Femur (tissue), 1 donor: ENCODE measurements at regions not wholly inside any gene's neighbourhood (a gene's known extent, or its start where the extent isn't known, plus 50 kb on each side); places are given as distances from the start of the nearest gene placed in this dataset.
"Not testable (repeated sequence)": the region's sequence is repeated elsewhere in the genome, so short reads cannot be mapped to it uniquely, and the experiment has no call there.

Source experiments
- DNase-seq: peaks from one replicate; pipeline ENCODE4 v3.0.0-alpha.2; 2017

GRCh38 chr7:39825401-39825980, 124.6 kb upstream of the CDK13 start:
- DNase-seq, result no peak

DNA sequence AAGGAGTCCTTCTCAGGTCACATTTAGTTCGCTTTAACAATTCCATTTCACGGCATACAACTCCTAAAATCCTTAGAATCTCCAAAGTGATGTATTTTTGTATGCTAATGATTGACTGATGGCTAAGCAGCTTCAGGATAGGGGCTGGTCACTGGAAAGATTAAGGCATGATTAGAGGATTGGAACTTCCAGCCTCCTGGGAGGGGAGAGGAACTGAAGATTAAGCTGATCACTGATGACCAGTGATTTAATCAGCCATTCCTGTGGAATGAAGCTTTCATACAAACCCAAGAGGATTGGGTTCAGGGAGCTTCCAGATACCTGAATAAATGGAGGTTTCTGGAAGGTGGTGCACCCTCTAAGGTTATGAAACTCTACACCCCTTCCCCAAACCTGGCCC, 123.9 kb upstream of the CDK13 start:
- no peak for DNase-seq

- no peak for DNase-seq
These were observed 122.5 kb upstream of the CDK13 start for GRCh38 chr7:39827571-39827970.

- no peak for DNase-seq
These were observed 121.0 kb upstream of the CDK13 start for GRCh38 chr7:39829028-39829427.

DNA sequence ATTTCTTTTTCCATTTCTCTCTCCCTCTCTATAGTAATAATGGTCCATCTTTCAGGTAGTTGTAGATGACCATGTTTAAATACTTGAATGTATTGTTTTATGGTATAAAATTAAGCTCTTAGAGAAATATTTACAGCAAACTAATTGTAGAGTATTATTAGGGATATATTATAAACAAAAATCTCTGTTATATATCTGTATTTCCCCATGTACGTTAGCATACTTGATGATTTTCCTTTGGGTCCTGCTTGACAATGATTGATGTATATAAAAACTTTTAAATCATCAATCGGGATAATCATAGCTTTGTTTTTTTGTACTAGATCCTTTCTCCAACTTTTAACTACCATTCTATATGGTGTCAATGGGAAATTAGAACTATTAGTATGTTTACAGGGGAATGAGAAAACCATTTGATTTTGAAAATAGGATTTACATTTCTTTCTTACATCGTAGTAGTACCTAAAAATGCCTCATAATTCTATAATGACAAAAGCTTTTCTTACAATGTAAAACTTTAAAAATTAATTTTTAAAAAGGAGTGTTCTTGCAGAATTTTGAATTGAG, 117.5 kb upstream of the CDK13 start:
- no peak for DNase-seq

DNA sequence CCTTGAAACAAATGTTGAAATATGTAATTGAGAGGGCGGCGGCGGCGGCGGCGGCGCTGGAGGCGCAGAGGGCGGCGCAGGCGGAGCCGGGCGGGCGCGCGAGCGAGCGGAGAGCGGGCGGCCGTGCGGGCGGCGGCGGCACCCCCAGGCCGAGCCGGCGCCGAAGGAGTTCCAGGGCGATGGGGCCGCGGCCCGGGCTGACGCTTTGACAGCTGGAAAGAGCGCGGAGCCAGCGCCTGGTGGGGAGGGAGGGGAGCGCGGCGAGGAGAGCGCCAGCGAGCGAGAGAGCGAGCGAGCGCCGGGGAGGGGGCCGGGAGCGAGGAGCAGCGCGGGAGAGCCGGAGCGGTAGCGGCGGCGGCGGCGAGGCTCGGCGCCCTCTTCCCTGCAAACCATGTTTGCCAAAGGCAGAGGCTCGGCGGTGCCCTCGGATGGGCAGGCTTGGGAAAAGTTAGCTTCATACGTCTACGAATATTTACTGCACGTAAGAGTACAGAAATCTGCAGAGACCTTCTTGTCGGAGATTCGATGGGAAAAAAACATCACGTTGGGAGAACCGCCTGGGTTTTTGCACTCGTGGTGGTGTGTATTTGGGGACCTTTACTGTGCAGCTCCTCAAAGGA, 116.8 kb upstream of the CDK13 start:
- DNase-seq, result peak; percentile 69

DNA sequence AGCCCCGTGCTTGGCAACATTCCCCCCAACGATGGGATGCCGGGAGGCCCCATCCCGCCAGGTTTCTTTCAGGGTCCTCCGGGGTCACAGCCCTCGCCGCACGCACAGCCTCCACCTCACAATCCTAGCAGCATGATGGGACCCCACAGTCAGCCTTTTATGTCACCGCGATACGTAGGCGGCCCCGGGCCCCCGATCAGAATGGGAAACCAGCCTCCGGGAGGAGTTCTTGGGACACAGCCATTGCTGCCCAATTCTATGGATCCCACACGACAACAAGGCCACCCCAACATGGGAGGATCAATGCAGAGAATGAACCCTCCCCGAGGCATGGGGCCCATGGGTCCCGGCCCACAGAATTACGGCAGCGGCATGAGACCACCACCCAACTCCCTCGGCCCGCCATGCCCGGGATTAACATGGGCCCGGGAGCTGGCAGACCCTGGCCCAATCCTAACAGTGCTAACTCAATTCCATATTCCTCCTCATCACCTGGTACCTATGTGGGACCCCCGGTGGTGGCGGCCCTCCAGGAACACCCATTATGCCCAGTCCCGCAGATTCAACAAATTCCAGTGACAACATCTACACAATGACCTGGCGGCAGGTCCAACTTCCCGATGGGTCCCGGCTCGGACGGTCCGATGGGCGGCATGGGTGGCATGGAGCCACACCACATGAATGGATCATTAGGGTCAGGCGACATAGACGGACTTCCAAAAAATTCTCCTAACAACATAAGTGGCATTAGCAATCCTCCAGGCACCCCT, 116.0 kb upstream of the CDK13 start:
- DNase-seq, result not testable (repeated sequence)

DNA sequence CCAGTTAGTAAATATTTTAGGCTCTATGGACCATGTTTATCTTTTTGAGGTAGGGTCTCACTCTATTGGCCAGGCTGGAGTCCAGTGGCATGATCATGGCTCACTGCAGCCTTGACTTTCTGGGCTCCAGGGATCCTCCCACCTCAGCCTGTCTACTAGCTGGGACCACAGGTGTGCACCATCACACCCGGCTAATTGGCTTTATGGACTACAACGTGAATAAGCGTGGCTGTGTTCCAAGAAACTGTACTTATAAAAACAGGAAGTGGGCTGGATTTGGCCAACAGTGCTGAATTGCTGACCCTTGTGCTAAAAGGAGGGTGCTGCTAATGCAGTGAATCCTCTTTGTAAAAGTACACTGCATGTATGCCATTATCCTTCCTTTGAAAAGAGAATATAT, 111.7 kb upstream of the CDK13 start:
- no peak for DNase-seq

GRCh38 chr7:39845006-39845405, 105.0 kb upstream of the CDK13 start:
- DNase-seq, result no peak

DNA sequence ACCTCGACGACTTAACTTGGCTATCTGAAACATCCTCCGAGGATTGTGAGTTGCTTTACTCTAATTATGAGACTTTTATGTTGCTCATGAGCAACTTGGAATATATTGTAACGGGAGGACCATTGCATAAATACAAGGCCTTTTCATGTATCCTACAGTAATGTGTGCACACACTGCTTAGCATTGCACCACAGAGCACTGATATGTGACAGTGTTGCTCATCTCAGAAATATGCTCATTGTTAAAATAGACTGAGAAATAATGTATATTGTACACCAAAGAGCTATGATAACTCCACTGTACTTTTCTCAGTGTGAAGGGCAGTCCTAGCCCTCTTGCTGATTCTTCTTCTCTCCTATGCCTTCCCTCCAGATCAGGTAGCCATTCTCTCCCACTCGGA, 102.8 kb upstream of the CDK13 start:
- no peak for DNase-seq

GRCh38 chr7:39851466-39852045, 98.5 kb upstream of the CDK13 start:
- DNase-seq, result no peak

DNA sequence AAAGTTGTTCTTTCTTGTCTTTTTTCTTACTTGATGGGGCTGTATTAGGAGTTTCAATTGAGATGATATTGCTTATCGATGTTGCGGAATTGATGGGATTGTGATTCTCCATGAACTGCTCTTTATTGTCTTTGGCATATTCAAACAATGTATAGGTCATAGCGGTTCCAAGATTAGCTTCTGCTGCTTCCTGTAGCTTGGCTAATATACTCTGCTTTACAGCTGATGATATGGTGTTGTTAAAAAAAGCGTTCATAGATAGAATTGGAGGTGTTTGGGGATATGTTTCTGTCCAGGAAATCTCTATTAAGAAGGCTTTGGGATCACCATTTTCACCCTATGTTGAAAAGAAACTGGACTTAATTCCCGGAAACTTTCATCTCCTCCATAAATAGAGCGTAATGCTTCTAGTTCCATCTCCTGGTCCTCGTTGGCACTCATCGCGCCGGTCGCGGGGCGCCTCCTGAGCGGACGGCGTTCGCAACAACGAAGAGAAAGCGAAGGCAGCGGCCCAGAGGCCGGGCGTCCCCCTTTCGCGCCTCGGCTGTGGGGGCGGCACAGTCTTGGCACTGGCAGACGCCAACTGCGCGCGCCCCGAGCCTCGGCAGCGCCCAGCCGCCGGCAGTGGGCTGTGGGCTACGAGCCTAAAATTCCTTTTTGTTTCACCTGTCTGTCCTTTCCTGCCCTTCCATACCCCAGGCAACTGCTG, 95.3 kb upstream of the CDK13 start:
- not testable (repeated sequence) for DNase-seq

DNA sequence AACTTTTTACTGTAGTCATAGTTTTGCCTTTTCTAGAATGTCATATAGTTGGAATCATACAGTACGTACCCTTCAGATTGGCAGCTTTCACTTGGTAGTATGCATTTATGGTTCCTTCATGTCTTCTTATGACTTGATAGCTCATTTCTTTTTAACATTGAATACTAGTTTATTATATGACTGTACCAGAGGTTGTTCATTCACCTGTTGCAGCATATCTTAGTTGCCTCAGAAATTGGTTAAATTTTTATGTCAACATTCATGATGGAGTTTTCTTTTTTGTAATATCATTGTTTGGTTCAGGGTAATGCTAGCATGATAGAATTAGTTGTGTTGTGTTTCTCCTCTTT, 94.8 kb upstream of the CDK13 start:
- no peak for DNase-seq

GRCh38 chr7:39863675-39864322, 86.3 kb upstream of the CDK13 start:
- not testable (repeated sequence) for DNase-seq

- not testable (repeated sequence) for DNase-seq
These were observed 80.1 kb upstream of the CDK13 start for GRCh38 chr7:39869888-39870522.

DNA sequence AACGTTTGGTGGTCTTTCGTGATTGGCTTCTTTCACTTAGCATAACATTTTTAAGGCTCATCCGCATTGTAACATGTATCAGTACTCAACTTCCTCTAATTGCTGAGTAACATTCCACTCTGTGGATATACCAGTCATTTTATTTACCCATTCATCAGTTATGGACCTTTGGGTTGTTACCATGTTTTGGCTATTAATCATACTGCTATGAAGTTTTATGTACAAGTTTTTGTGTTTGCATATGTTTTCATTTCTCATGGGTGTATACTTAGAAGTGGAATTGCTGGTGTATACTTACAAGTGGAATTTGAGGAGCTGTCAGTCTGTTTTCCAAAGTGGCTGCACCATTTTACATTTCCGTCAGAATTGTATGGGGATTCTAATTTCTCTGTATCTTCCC, 78.4 kb upstream of the CDK13 start:
- DNase-seq, result not testable (repeated sequence)

DNA sequence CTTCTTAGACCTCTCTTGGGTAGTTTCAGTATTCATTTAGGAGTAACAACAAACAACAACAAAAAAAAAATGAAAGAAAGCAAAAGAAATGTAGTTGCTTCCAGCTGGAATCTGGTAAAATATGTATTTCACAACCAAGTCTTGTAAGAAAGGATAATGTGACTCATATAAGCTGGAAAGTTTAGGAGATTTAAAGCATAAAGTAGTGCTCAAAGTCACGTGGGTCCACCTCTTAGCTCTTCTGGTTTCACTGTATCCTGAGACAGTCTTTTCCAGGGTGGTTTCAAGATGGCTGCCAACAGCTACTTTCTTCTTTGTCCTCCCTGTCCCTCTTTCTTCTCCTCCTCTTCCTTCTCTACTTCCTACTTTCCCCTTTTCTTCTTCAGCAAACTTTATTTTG, 69.5 kb upstream of the CDK13 start:
- no peak for DNase-seq

DNA sequence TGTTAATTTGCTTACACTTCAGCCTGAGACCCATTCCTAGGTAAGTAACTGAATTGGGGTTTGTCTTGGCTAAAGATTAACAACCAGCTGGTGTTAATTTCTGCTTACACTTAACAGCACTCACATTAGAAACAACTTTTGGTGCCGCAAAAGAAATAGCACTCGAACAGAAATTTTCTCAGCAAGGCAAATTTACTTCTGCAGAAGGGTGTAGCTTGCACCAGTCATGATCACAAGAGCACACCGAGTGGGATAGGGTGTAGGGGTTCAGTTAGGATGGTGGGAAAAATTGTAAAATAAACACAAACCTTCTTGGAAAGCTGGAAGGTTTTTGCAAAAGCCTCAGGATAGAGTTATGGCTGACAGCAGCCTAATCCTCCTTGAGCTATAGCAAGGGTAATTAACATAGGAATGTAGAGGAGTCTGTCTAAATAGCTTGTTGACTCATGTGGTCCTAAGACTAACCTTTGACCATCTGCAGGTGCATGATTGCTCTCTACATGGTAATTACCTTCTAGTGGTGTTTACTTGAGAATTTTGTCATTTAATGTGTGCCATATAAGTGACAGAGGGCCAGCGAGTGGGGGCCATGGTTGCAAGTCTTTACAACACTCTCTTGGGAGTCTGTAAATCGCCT, 67.8 kb upstream of the CDK13 start:
- no peak for DNase-seq

DNA sequence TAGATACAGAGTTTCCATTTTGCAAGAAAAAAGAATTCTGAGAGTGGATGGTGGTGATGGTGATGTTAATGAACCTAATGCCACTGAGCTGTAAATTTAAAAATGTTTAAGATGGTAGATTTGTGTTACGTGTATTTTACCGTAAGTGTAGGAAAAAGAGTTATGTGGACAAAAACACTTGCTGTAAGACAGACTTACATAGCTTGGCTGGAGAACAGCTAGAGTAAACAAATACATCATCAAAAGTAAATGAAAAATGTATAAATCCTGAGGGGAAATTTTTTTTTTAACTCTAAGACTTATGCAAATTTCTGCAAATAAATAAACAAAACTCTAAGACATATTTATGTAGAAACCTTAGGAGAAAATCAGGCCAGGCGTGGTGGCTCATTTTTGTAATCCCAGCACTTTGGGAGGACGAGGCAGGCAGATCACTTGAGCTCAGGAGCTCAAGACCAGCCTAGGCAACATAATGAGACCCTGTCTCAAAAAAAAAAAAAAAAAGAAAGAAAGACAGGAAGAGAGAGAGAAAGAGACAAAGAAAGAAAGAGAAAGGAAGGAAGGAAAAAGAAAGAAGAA, 66.2 kb upstream of the CDK13 start:
- no peak for DNase-seq

DNA sequence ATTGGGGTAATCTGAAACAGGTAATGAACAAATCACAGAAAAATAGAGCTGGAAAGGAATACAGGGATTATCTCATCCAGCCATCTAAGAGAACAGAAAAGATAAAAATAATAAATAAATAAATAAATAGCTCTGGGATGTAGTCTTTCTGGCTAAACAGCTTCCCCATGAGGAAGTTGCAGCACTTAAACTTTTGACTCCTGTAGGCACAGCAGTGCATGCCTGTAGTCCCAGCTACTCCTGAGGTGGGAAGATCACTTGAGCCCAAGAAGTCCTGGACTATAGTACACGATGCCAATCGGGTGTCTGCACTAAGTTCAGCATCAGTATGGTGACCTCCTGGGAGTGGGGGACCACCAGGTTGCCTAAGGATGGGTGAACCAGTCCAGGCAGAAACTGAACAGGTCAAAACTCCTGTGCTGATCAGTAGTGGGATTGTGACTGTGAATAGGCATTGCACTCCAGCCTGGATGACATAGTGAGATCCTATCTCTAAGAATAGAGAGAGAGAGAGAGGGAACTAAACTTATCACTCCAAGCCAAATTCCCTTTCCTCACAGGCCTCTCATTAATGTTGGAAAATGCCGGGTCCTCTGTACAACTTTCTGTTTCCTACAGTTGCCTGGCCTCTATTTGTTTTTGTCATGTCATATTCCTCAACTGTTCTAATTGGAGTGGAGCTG, 61.7 kb upstream of the CDK13 start:
- DNase-seq, result no peak

GRCh38 chr7:39890411-39890810, 59.6 kb upstream of the CDK13 start:
- DNase-seq, result no peak
